H9 (cell line): ENCODE measurements at regions not wholly inside any gene's neighbourhood (a gene's known extent, or its start where the extent isn't known, plus 50 kb on each side); places are given as distances from the start of the nearest gene placed in this dataset.
A peak's percentile ranks its signal among the peaks of the same experiment; 100 is the strongest.

Experiments
- DNase-seq: peaks from one replicate; pipeline ENCODE4 v3.0.0-alpha.2; 2017
- H2AFZ ChIP-seq: one replicate; pipeline ENCODE4 v1.6.1; 2013; ENCODE audit warnings: mild to moderate bottlenecking, low read length, control low read depth, moderate library complexity
- H2AK5ac ChIP-seq: 2 replicates; pipeline ENCODE4 v1.6.1; 2013; ENCODE audit warnings: low read length, control low read depth, mixed read lengths; ENCODE audit not compliant: insufficient read length
- H2BK120ac ChIP-seq: one replicate; pipeline ENCODE4 v1.6.1; 2013; ENCODE audit warnings: low read depth, mild to moderate bottlenecking, low read length, control low read depth, inconsistent platforms; ENCODE audit not compliant: poor library complexity, severe bottlenecking
- H2BK12ac ChIP-seq: 2 replicates; pipeline ENCODE4 v1.6.1; 2013; ENCODE audit warnings: low read length, control low read depth, mixed read lengths, low read depth; ENCODE audit not compliant: insufficient read length
- H2BK15ac ChIP-seq: 2 replicates; pipeline ENCODE4 v1.6.1; 2013; ENCODE audit warnings: low read depth, low read length, control low read depth
- H2BK20ac ChIP-seq: one replicate; pipeline ENCODE4 v1.6.1; 2013; ENCODE audit warnings: low read depth, mild to moderate bottlenecking, low read length, control low read depth, inconsistent platforms; ENCODE audit not compliant: poor library complexity, severe bottlenecking
- H2BK5ac ChIP-seq: 2 replicates; pipeline ENCODE4 v1.6.1; 2013; ENCODE audit warnings: low read length, control low read depth, mixed read lengths; ENCODE audit not compliant: insufficient read length
- H3K14ac ChIP-seq: 2 replicates; pipeline ENCODE4 v1.6.1; 2013; ENCODE audit warnings: low read length, control low read depth; ENCODE audit not compliant: insufficient read depth
- H3K18ac ChIP-seq: 2 replicates; pipeline ENCODE4 v1.6.1; 2013; ENCODE audit warnings: low read depth, mild to moderate bottlenecking, mixed read lengths, low read length, control low read depth; ENCODE audit not compliant: insufficient read length
- H3K23ac ChIP-seq: 2 replicates; pipeline ENCODE4 v1.6.1; 2013; ENCODE audit warnings: low read length, control low read depth, mixed read lengths, low read depth; ENCODE audit not compliant: insufficient read length
- H3K23me2 ChIP-seq: 2 replicates; pipeline ENCODE4 v1.6.1; 2013; ENCODE audit warnings: low read depth, mild to moderate bottlenecking, mixed read lengths, low read length, control low read depth; ENCODE audit not compliant: insufficient read length, poor library complexity, severe bottlenecking
- H3K27ac ChIP-seq: 2 replicates; pipeline ENCODE4 v1.5.1; 2013; ENCODE audit warnings: low read length, control low read depth, mixed read lengths, low read depth; ENCODE audit not compliant: insufficient read length
- H3K27me3 ChIP-seq: 2 replicates; pipeline ENCODE4 v1.6.1; 2013; ENCODE audit warnings: low read length, control low read depth, inconsistent platforms; ENCODE audit not compliant: insufficient read depth
- H3K4ac ChIP-seq: 2 replicates; pipeline ENCODE4 v1.6.1; 2013; ENCODE audit warnings: low read depth, mild to moderate bottlenecking, control low read depth, inconsistent platforms, low read length, moderate library complexity
- H3K4me1 ChIP-seq: 2 replicates; pipeline ENCODE4 v1.6.1; 2013; ENCODE audit warnings: low read length, control low read depth, inconsistent platforms; ENCODE audit not compliant: insufficient read depth
- H3K4me2 ChIP-seq: 2 replicates; pipeline ENCODE4 v1.6.1; 2013; ENCODE audit warnings: low read length, control low read depth, mixed read lengths; ENCODE audit not compliant: insufficient read length, insufficient read depth
- H3K56ac ChIP-seq: 2 replicates; pipeline ENCODE4 v1.6.1; 2013; ENCODE audit warnings: low read depth, mild to moderate bottlenecking, mixed read lengths, low read length, control low read depth; ENCODE audit not compliant: insufficient read length
- H3K79me1 ChIP-seq: 2 replicates; pipeline ENCODE4 v1.6.1; 2013; ENCODE audit warnings: low read depth, mild to moderate bottlenecking, moderate library complexity, low read length, control low read depth, inconsistent platforms; ENCODE audit not compliant: insufficient read depth, poor library complexity, severe bottlenecking
- H3K79me2 ChIP-seq: 2 replicates; pipeline ENCODE4 v1.6.1; 2013; ENCODE audit warnings: low read length, control low read depth, inconsistent platforms; ENCODE audit not compliant: insufficient read depth
- H3K9ac ChIP-seq: 2 replicates; pipeline ENCODE4 v1.6.1; 2013; ENCODE audit warnings: low read length, control low read depth, mixed read lengths; ENCODE audit not compliant: insufficient read length; ENCODE audit errors: extremely low read depth
- H3K9me3 ChIP-seq: one replicate; pipeline ENCODE4 v1.6.1; 2013; ENCODE audit warnings: low read depth, low read length, inconsistent platforms; ENCODE audit not compliant: control insufficient read depth
- H3T11ph ChIP-seq: one replicate; pipeline ENCODE4 v1.6.1; 2013; ENCODE audit warnings: mild to moderate bottlenecking, low read length, control low read depth, inconsistent platforms
- H4K20me1 ChIP-seq: one replicate; pipeline ENCODE4 v1.6.1; 2013; ENCODE audit not compliant: control insufficient read depth, insufficient read length, insufficient read depth
- H4K5ac ChIP-seq: 2 replicates; pipeline ENCODE4 v1.6.1; 2013; ENCODE audit warnings: low read depth, mild to moderate bottlenecking, mixed read lengths, low read length, control low read depth; ENCODE audit not compliant: insufficient read length
- H4K8ac ChIP-seq: replicated peaks from 2 replicates; pipeline ENCODE4 v1.6.1; 2013; ENCODE audit warnings: low read length, control low read depth, mixed read lengths, low read depth; ENCODE audit not compliant: insufficient read length
- H4K91ac ChIP-seq: 2 replicates; pipeline ENCODE4 v1.6.1; 2013; ENCODE audit warnings: low read depth, mild to moderate bottlenecking, moderate library complexity, mixed read lengths, low read length, control low read depth; ENCODE audit not compliant: insufficient read length
- H3K27ac Mint-ChIP-seq, 3 experiments: 2 replicates in 2 of 3; 3 replicates in 1 of 3; pipeline ENCODE4 v1.8.0; 2020 to 2021; ENCODE audit warnings: mixed read lengths in 3 of 3, mild to moderate bottlenecking in 1 of 3, moderate library complexity in 1 of 3
- H3K27me3 Mint-ChIP-seq: 2 replicates; pipeline ENCODE4 v1.8.0; 2021; ENCODE audit warnings: low read depth, mild to moderate bottlenecking, moderate library complexity, mixed read lengths
- H3K36me3 Mint-ChIP-seq, 3 experiments: 2 replicates in 2 of 3; 3 replicates in 1 of 3; pipeline ENCODE4 v1.8.0; 2020 to 2021; ENCODE audit warnings: low read depth in 3 of 3, mixed read lengths in 3 of 3; ENCODE audit not compliant: insufficient read depth in 1 of 3
- H3K4me1 Mint-ChIP-seq, 2 experiments: 2 replicates each; pipeline ENCODE4 v1.8.0; 2020; ENCODE audit warnings: mixed read lengths in 2 of 2
- H3K4me3 Mint-ChIP-seq, 2 experiments: 2 replicates in 1 of 2; 3 replicates in 1 of 2; pipeline ENCODE4 v1.8.0; 2020 to 2021; ENCODE audit warnings: mild to moderate bottlenecking in 2 of 2, mixed read lengths in 2 of 2, moderate library complexity in 1 of 2
- H3K9me3 Mint-ChIP-seq, 2 experiments: 2 replicates in 1 of 2; 3 replicates in 1 of 2; pipeline ENCODE4 v1.8.0; 2020; ENCODE audit warnings: mild to moderate bottlenecking in 2 of 2, mixed read lengths in 2 of 2, moderate library complexity in 1 of 2
- CTCF ChIP-seq: fragments of 200-600 bp; sonication (generic); conservative IDR thresholded peaks from 3 replicates; pipeline ENCODE4 v1.8.0; 2021; ENCODE audit warnings: antibody characterized with exemption, mild to moderate bottlenecking
- WGBS: extraction: QIAGEN DNeasy Blood & Tissue Kit; methylation state at CpG from one replicate; pipeline ENCODE4 v1.1.7; 2013; ENCODE audit warnings: missing lambda C conversion rate, low lambda C conversion rate, mixed read lengths; ENCODE audit not compliant: insufficient read length; ENCODE audit errors: extremely low coverage; 5-methylcytosine and 5-hydroxymethylcytosine counted together

- no peak overlapping the region for H3K14ac ChIP-seq
- H3K23ac ChIP-seq: no peak overlapping the region
- H2BK15ac ChIP-seq: no peak overlapping the region
- no peak overlapping the region for H2BK5ac ChIP-seq
- no peak overlapping the region for H3K4ac ChIP-seq
- no peaks in the 10 kb centered on the region for H3K79me1 ChIP-seq
- H3K27me3 Mint-ChIP-seq: no peaks in the 10 kb centered on the region
- H3K9me3 Mint-ChIP-seq: peaks cover 6 to 12% of the 10 kb centered on the region in 2 experiments; a peak in 3 of 5 replicates
- H3K56ac ChIP-seq: no peak overlapping the region
- no peaks in the 10 kb centered on the region for H4K20me1 ChIP-seq
- no peak overlapping the region for H3T11ph ChIP-seq
- H3K9me3 ChIP-seq: no peaks in the 10 kb centered on the region
- H2AFZ ChIP-seq: no peak overlapping the region
- H2AK5ac ChIP-seq: no peak overlapping the region
- H4K5ac ChIP-seq: no peak overlapping the region
- H2BK120ac ChIP-seq: no peak overlapping the region
- H3K4me3 Mint-ChIP-seq: no peak overlapping the region
- no peaks in the 10 kb centered on the region for H3K23me2 ChIP-seq
- H3K36me3 Mint-ChIP-seq: peaks cover 0 to 9% (median 9%) of the 10 kb centered on the region in 3 experiments; a peak in 5 of 7 replicates
- H2BK20ac ChIP-seq: no peak overlapping the region
- WGBS: no CpG with 5 or more reads among the region's 3 CpGs
- H3K27ac ChIP-seq: no peak overlapping the region
- H3K4me1 Mint-ChIP-seq: peaks cover 27 to 48% of the 10 kb centered on the region in 2 experiments
- H3K4me1 ChIP-seq: peaks cover 9% of the 10 kb centered on the region; the same call in 1 of the 2 replicates
- H3K79me2 ChIP-seq: no peaks in the 10 kb centered on the region
- H3K18ac ChIP-seq: no peak overlapping the region
- peak; percentile 82 for DNase-seq
- no peak overlapping the region for H3K4me2 ChIP-seq
- H3K9ac ChIP-seq: no peak overlapping the region
- no peak overlapping the region for H4K8ac ChIP-seq
- peak; percentile 97 for TF ChIP-seq CTCF
- no peaks in the 10 kb centered on the region for H3K27me3 ChIP-seq
- no peak overlapping the region for H2BK12ac ChIP-seq
- H4K91ac ChIP-seq: no peak overlapping the region
- H3K27ac Mint-ChIP-seq: no peak overlapping the region
These were observed 234.8 kb upstream of the JADE1 start for GRCh38 chr4:128574706-128575105.
